ENCODE measurements at regions not wholly inside any gene's neighbourhood (a gene's known extent, or its start where the extent isn't known, plus 50 kb on each side); places are given as distances from the start of the nearest gene placed in this dataset.

DNA sequence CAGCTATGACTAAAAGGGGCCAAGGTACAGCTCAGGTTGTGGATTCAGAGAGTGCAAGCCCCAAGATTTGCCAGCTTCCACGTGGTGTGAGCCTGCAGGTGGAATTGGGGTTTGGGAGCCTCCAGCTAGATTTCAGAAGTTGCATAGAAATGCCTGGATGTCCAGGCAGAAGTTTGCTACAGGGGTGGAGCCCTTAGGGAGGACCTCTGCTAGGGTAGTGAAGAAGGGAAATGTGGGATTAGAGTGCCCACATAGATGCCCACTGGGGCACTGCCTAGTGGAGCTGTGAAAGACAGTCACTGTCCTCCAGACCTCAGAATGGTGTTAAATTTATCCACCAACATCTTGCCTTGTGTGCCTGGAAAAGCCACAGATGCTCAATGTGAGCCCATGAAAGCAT is 255.1 kb downstream of the BMP2 start:
- Histone ChIP-seq H3K27ac (no peak overlapping the region), H3K27me3 (no peaks in the 10 kb centered on the region), H3K36me3 (no peaks in the 10 kb centered on the region), H3K4me3 (no peak overlapping the region), H3K9me3 (no peaks in the 10 kb centered on the region), H3K4me1 (no peaks in the 10 kb centered on the region)
- TF ChIP-seq POLR2AphosphoS5 (IDR thresholded peaks at IDR 0.05) (no peak), EP300 (IDR thresholded peaks at IDR 0.05) (no peak), POLR2A (IDR thresholded peaks at IDR 0.05) (no peak)
- TF ChIP-seq, protein P1, sequence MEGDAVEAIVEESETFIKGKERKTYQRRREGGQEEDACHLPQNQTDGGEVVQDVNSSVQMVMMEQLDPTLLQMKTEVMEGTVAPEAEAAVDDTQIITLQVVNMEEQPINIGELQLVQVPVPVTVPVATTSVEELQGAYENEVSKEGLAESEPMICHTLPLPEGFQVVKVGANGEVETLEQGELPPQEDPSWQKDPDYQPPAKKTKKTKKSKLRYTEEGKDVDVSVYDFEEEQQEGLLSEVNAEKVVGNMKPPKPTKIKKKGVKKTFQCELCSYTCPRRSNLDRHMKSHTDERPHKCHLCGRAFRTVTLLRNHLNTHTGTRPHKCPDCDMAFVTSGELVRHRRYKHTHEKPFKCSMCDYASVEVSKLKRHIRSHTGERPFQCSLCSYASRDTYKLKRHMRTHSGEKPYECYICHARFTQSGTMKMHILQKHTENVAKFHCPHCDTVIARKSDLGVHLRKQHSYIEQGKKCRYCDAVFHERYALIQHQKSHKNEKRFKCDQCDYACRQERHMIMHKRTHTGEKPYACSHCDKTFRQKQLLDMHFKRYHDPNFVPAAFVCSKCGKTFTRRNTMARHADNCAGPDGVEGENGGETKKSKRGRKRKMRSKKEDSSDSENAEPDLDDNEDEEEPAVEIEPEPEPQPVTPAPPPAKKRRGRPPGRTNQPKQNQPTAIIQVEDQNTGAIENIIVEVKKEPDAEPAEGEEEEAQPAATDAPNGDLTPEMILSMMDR (IDR thresholded peaks at IDR 0.05), result no peak
- 23 to 55% methylated on average over 1 of the region's 1 CpG for WGBS, 2 donors
- intact Hi-C loops (cut with DNase I), result no loop called here
- DNase-seq, result no peak

DNA sequence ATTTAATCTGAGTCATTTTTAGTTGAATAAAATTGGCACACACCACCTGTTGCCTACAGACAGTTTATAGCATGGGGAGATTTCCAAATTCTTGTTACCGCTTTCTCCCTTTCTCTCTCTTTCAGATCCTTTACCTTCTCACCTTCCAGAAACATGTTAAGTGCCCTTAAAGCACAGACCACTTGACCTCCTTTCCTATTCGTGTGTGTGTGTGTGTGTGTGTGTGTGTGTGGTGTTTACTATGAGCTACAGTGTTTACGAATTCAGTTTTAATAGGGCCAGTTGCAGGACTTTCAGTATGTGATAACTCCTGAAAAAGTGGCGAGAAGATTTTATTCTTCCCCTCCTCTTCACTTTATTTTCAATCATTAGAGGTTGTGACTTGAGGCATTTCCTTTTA is 258.1 kb downstream of the BMP2 start:
- no peaks in the 10 kb centered on the region for H3K4me1 ChIP-seq
- no peak for DNase-seq
- WGBS, 2 donors, result 38 to 47% methylated on average over 4 of the region's 4 CpGs
- no peaks in the 10 kb centered on the region for H3K9me3 ChIP-seq
- H3K27ac ChIP-seq, result no peak overlapping the region
- no peak overlapping the region for H3K4me3 ChIP-seq
- H3K36me3 ChIP-seq, result no peaks in the 10 kb centered on the region
- intact Hi-C loops (cut with DNase I), result no loop called here
- TF ChIP-seq POLR2A (IDR thresholded peaks at IDR 0.05), result no peak
- TF ChIP-seq EP300 (IDR thresholded peaks at IDR 0.05), result no peak
- TF ChIP-seq POLR2AphosphoS5 (IDR thresholded peaks at IDR 0.05), result no peak
- TF ChIP-seq, protein P1 (IDR thresholded peaks at IDR 0.05), result no peak
- H3K27me3 ChIP-seq, result no peaks in the 10 kb centered on the region

DNA sequence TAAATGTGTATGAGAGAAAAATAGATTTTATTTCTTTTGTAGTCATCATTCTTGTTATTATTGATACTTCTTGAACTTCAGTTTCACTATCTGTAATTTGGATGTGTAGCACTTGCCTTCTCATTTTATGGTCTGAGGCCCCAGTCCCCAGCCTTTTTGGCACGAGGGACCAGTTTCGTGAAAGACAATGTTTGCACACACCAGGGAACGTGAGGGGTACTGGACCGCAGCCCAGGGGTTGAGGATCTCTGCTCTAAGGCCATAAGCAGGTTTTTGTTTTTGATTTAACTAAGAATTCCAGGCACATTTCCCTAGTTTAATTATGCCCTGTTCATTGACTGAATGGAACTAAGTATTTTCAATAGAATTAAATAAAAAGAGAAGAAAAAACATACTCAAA is 261.5 kb downstream of the BMP2 start:
- no peaks in the 10 kb centered on the region for H3K27me3 ChIP-seq
- intact Hi-C loops (cut with DNase I), result no loop called here
- no peak overlapping the region for H3K27ac ChIP-seq
- DNase-seq, result no peak
- no peaks in the 10 kb centered on the region for H3K36me3 ChIP-seq
- 57 to 80% methylated on average over 4 of the region's 4 CpGs for WGBS, 2 donors
- TF ChIP-seq POLR2AphosphoS5 (IDR thresholded peaks at IDR 0.05) (no peak), EP300 (IDR thresholded peaks at IDR 0.05) (no peak), POLR2A (IDR thresholded peaks at IDR 0.05) (no peak)
- TF ChIP-seq, protein P1 (IDR thresholded peaks at IDR 0.05), result no peak
- no peaks in the 10 kb centered on the region for H3K4me1 ChIP-seq
- H3K4me3 ChIP-seq, result no peak overlapping the region
- no peaks in the 10 kb centered on the region for H3K9me3 ChIP-seq

DNA sequence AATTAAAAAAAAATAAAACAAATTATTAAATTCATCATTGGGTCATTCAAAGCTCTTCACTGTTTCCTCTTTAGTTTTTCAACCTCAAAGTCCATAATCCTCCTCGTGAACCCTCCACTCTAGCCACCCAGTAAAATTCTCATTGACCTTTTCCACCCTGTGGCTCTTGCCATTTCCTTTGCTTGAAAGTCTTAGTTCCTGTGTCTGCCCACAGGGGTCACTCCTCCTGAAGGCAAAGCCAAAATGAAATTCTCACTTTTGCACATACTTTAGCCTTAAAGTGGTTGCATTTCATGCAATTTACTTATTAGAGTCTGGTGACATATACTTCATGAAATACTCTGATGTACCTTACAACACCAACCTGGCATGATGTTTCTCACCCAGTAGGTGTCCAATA is 263.7 kb downstream of the BMP2 start:
- TF ChIP-seq POLR2AphosphoS5 (IDR thresholded peaks at IDR 0.05) (no peak), EP300 (IDR thresholded peaks at IDR 0.05) (no peak), POLR2A (IDR thresholded peaks at IDR 0.05) (no peak)
- TF ChIP-seq, protein P1 (IDR thresholded peaks at IDR 0.05), result no peak
- Histone ChIP-seq H3K36me3 (no peaks in the 10 kb centered on the region), H3K27ac (no peak overlapping the region), H3K9me3 (no peaks in the 10 kb centered on the region), H3K4me1 (no peaks in the 10 kb centered on the region), H3K27me3 (no peaks in the 10 kb centered on the region), H3K4me3 (no peak overlapping the region)
- intact Hi-C loops (cut with DNase I), result no loop called here
- 7 to 24% methylated on average over 1 of the region's 1 CpG for WGBS, 2 donors
- no peak for DNase-seq

DNA sequence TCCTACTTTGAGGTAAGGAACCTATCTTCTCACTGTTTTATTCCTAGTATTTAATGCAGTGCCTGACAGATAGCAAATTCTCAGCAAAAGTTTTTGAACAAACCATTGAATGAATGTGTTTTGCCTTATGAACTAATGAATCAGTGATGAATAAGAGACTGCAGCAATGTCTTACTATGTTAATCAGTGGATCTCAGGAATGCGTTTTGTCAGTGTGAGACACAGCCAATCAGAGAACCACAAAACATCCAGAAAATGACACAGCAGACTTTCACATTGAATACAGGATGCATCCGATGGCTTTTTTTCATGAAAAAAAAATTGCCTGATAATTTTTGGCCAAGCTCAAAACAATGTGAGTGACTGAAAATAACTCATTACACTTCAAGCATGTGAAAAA is 270.5 kb downstream of the BMP2 start:
- Histone ChIP-seq H3K27me3 (no peaks in the 10 kb centered on the region), H3K27ac (no peak overlapping the region), H3K9me3 (no peaks in the 10 kb centered on the region), H3K36me3 (no peaks in the 10 kb centered on the region), H3K4me3 (no peak overlapping the region), H3K4me1 (no peaks in the 10 kb centered on the region)
- DNase-seq, result no peak
- TF ChIP-seq POLR2A (IDR thresholded peaks at IDR 0.05) (no peak), POLR2AphosphoS5 (IDR thresholded peaks at IDR 0.05) (no peak), EP300 (IDR thresholded peaks at IDR 0.05) (no peak)
- TF ChIP-seq, protein P1 (IDR thresholded peaks at IDR 0.05), result no peak
- 88 to 89% methylated on average over 2 of the region's 2 CpGs for WGBS, 2 donors
- intact Hi-C loops (cut with DNase I), result no loop called here

Data from sigmoid colon (tissue), 6 donors.